ENCODE measurements at regions not wholly inside any gene's neighbourhood (a gene's known extent, or its start where the extent isn't known, plus 50 kb on each side); places are given as distances from the start of the nearest gene placed in this dataset.

- H3K4me1 ChIP-seq (ENCODE audit: control insufficient read depth, low read length): no peaks in the 10 kb centered on the region
- no peaks in the 10 kb centered on the region for H3K36me3 ChIP-seq (ENCODE audit: control insufficient read depth, low read length)
- H3K9me3 ChIP-seq (ENCODE audit: control insufficient read depth, insufficient read depth, low read length): no peaks in the 10 kb centered on the region
- H3K27ac ChIP-seq (ENCODE audit: low read depth, low read length): no peak overlapping the region
- H3K9me2 ChIP-seq (replicated peaks; ENCODE audit: control insufficient read depth, low read length): no peaks in the 10 kb centered on the region
- H4K20me1 ChIP-seq (ENCODE audit: control insufficient read depth, insufficient read depth, low read depth, low read length): no peaks in the 10 kb centered on the region
- no peaks in the 10 kb centered on the region for H3K79me2 ChIP-seq (ENCODE audit: control insufficient read depth, low read length)
- no peak overlapping the region for H3K4me3 ChIP-seq (ENCODE audit: low read length)
- no peaks in the 10 kb centered on the region for H3K27me3 ChIP-seq (ENCODE audit: control insufficient read depth, low read length)
- H3F3A ChIP-seq (ENCODE audit: control insufficient read depth, insufficient read depth): no peaks in the 10 kb centered on the region
- TF ChIP-seq CTCF (IDR thresholded peaks at IDR 0.05; ENCODE audit: low read depth, low read length, poor library complexity, severe bottlenecking): no peak
- no peak for TF ChIP-seq EZH2phosphoT487 (IDR thresholded peaks at IDR 0.05; ENCODE audit: borderline replicate concordance, low read length)
- no peak overlapping the region for H3K4me2 ChIP-seq (ENCODE audit: low read length)
Measured at GRCh38 chr20:12699374-12700228, 309.2 kb upstream of the SPTLC3 start.

- Histone ChIP-seq H3K4me2 (ENCODE audit: low read length) (no peak overlapping the region), H3K79me2 (ENCODE audit: control insufficient read depth, low read length) (no peaks in the 10 kb centered on the region), H3K4me1 (ENCODE audit: control insufficient read depth, low read length) (no peaks in the 10 kb centered on the region), H3K9me3 (ENCODE audit: control insufficient read depth, insufficient read depth, low read length) (no peaks in the 10 kb centered on the region), H3K9me2 (replicated peaks; ENCODE audit: control insufficient read depth, low read length) (no peaks in the 10 kb centered on the region), H3F3A (ENCODE audit: control insufficient read depth, insufficient read depth) (no peaks in the 10 kb centered on the region), H3K27ac (ENCODE audit: low read depth, low read length) (no peak overlapping the region), H3K4me3 (ENCODE audit: low read length) (no peak overlapping the region), H4K20me1 (ENCODE audit: control insufficient read depth, insufficient read depth, low read depth, low read length) (no peaks in the 10 kb centered on the region), H3K27me3 (ENCODE audit: control insufficient read depth, low read length) (no peaks in the 10 kb centered on the region), H3K36me3 (ENCODE audit: control insufficient read depth, low read length) (no peaks in the 10 kb centered on the region)
- TF ChIP-seq CTCF (IDR thresholded peaks at IDR 0.05; ENCODE audit: low read depth, low read length, poor library complexity, severe bottlenecking): no peak
- TF ChIP-seq EZH2phosphoT487 (IDR thresholded peaks at IDR 0.05; ENCODE audit: borderline replicate concordance, low read length): no peak
Measured at GRCh38 chr20:12700701-12701100, 308.1 kb upstream of the SPTLC3 start.

- no peaks in the 10 kb centered on the region for H4K20me1 ChIP-seq (ENCODE audit: control insufficient read depth, insufficient read depth, low read depth, low read length)
- no peaks in the 10 kb centered on the region for H3K27me3 ChIP-seq (ENCODE audit: control insufficient read depth, low read length)
- no peaks in the 10 kb centered on the region for H3K79me2 ChIP-seq (ENCODE audit: control insufficient read depth, low read length)
- TF ChIP-seq EZH2phosphoT487 (IDR thresholded peaks at IDR 0.05; ENCODE audit: borderline replicate concordance, low read length) (no peak), CTCF (IDR thresholded peaks at IDR 0.05; ENCODE audit: low read depth, low read length, poor library complexity, severe bottlenecking) (no peak)
- no peaks in the 10 kb centered on the region for H3K4me1 ChIP-seq (ENCODE audit: control insufficient read depth, low read length)
- H3F3A ChIP-seq (ENCODE audit: control insufficient read depth, insufficient read depth): no peaks in the 10 kb centered on the region
- no peaks in the 10 kb centered on the region for H3K36me3 ChIP-seq (ENCODE audit: control insufficient read depth, low read length)
- H3K4me3 ChIP-seq (ENCODE audit: low read length): no peak overlapping the region
- H3K4me2 ChIP-seq (ENCODE audit: low read length): no peak overlapping the region
- no peak overlapping the region for H3K27ac ChIP-seq (ENCODE audit: low read depth, low read length)
- H3K9me3 ChIP-seq (ENCODE audit: control insufficient read depth, insufficient read depth, low read length): no peaks in the 10 kb centered on the region
- no peaks in the 10 kb centered on the region for H3K9me2 ChIP-seq (replicated peaks; ENCODE audit: control insufficient read depth, low read length)
Measured at GRCh38 chr20:12702312-12702711, 306.5 kb upstream of the SPTLC3 start.

All from DOHH2 (cell line).